Testis (tissue), 2 donors: ENCODE measurements at regions not wholly inside any gene's neighbourhood (a gene's known extent, or its start where the extent isn't known, plus 50 kb on each side); places are given as distances from the start of the nearest gene placed in this dataset.

ENCODE experiments used
- CTCF ChIP-seq, 3 experiments: fragments of 450-650 bp in 2 of 3; fragments of 200-600 bp in 1 of 3; sonication (generic) in 1 of 3; IDR thresholded peaks; one replicate each; pipeline ENCODE4 v1.5.1; 2016 to 2019; ENCODE audit warnings: antibody characterized with exemption in 3 of 3, mild to moderate bottlenecking in 2 of 3, moderate library complexity in 1 of 3
- POLR2A ChIP-seq: fragments of 450-650 bp; IDR thresholded peaks from one replicate; pipeline ENCODE4 v1.6.1; 2017; ENCODE audit warnings: antibody characterized with exemption, mild to moderate bottlenecking, moderate library complexity

GRCh38 chr6:112936079-112936472 lies 588.9 kb downstream of the RFPL4B start:
- no peak for TF ChIP-seq CTCF (IDR thresholded peaks at IDR 0.05)
- TF ChIP-seq POLR2A, result no peak
